Stimulated activated naive CD8-positive, alpha-beta T cell treated with anti-CD3 and anti-CD28 coated beads, Interleukin-15, Interleukin-2, amounts not matched to agents 100 ng/mL and 50 ng/mL, for 24 hours (primary cell): ENCODE measurements at regions not wholly inside any gene's neighbourhood (a gene's known extent, or its start where the extent isn't known, plus 50 kb on each side); places are given as distances from the start of the nearest gene placed in this dataset.
A peak's percentile ranks its signal among the peaks of the same experiment; 100 is the strongest.

Experiments
- H3K27ac Mint-ChIP-seq: one replicate; pipeline ENCODE4 v1.8.0; 2021; ENCODE audit warnings: mild to moderate bottlenecking, mixed read lengths
- H3K27me3 Mint-ChIP-seq: one replicate; pipeline ENCODE4 v1.8.0; 2021; ENCODE audit warnings: mixed read lengths
- H3K36me3 Mint-ChIP-seq: one replicate; pipeline ENCODE4 v1.8.0; 2021; ENCODE audit warnings: low read depth, mixed read lengths
- H3K4me1 Mint-ChIP-seq: one replicate; pipeline ENCODE4 v1.8.0; 2021; ENCODE audit warnings: low read depth, mixed read lengths
- H3K4me3 Mint-ChIP-seq: one replicate; pipeline ENCODE4 v1.8.0; 2021; ENCODE audit warnings: mild to moderate bottlenecking, mixed read lengths
- H3K9me3 Mint-ChIP-seq: one replicate; pipeline ENCODE4 v1.8.0; 2021; ENCODE audit warnings: mixed read lengths

DNA sequence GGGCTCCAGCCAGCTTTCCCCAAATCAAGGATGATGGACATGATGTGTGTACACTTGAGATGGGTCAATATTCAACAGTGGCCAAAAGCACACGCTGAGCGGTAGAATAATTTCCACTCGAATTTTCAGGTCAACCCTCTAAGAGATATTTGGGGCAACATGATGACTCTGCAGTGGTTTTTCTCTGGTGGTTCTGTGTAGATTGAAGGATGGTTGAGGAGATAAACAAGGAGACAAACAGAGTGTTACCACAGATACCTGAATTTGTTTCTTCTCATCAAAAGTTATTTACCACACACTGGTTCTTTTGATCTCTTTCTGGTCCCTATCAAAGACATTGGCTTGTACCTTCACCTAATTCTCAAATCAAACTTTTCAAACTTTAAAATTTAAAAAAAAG is 242.0 kb downstream of the ETS1 start:
- Mint-ChIP-seq H3K9me3 (no peaks in the 10 kb centered on the region), H3K4me1 (peaks cover 95% of the 10 kb centered on the region), H3K27me3 (no peaks in the 10 kb centered on the region), H3K27ac (peak overlapping the region; percentile 76), H3K4me3 (no peak overlapping the region), H3K36me3 (peaks cover 4% of the 10 kb centered on the region)

DNA sequence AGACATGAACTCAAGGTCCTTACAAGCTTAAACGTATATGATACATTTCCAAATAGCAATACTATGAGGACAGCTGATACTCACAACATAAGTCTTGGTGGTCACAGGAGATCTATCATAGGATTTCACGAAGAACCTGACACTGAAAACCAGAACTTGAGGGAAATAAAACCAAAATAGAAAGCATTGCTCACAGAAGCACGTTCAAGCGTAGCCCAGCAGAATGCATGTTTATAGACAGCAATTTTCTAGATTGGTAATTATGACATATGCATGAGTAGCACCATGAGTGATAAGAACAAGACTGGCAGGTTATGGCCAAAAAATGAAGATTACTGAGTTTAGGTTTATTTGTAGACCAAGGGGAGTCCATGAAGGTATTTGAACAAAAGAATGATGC is 243.5 kb downstream of the ETS1 start:
- H3K9me3 Mint-ChIP-seq: no peaks in the 10 kb centered on the region
- H3K36me3 Mint-ChIP-seq: peaks cover 4% of the 10 kb centered on the region
- peaks cover 95% of the 10 kb centered on the region for H3K4me1 Mint-ChIP-seq
- peak overlapping the region; percentile 9 for H3K4me3 Mint-ChIP-seq
- no peaks in the 10 kb centered on the region for H3K27me3 Mint-ChIP-seq
- H3K27ac Mint-ChIP-seq: peak overlapping the region; percentile 78

DNA sequence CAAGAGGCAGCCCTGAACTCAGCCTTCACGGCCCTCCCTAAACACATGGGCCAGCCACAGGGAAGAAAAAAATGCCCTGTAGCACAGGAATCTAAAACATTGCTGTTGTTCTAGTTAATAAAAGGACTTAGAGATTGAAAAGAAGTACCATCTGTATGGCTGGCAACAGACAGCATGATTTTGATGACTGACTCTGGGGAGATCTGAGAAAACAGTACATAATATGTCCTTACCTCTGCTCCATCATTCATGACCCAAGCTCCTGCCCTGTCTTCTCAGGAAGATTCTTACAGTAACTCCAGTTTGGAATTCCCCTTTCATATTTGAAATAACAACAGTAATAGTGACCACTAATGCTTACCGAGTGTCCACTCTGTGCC is 244.2 kb downstream of the ETS1 start:
- H3K4me1 Mint-ChIP-seq: peaks cover 97% of the 10 kb centered on the region
- no peaks in the 10 kb centered on the region for H3K27me3 Mint-ChIP-seq
- H3K36me3 Mint-ChIP-seq: peaks cover 4% of the 10 kb centered on the region
- no peaks in the 10 kb centered on the region for H3K9me3 Mint-ChIP-seq
- peak overlapping the region; percentile 61 for H3K4me3 Mint-ChIP-seq
- peak overlapping the region; percentile 78 for H3K27ac Mint-ChIP-seq

DNA sequence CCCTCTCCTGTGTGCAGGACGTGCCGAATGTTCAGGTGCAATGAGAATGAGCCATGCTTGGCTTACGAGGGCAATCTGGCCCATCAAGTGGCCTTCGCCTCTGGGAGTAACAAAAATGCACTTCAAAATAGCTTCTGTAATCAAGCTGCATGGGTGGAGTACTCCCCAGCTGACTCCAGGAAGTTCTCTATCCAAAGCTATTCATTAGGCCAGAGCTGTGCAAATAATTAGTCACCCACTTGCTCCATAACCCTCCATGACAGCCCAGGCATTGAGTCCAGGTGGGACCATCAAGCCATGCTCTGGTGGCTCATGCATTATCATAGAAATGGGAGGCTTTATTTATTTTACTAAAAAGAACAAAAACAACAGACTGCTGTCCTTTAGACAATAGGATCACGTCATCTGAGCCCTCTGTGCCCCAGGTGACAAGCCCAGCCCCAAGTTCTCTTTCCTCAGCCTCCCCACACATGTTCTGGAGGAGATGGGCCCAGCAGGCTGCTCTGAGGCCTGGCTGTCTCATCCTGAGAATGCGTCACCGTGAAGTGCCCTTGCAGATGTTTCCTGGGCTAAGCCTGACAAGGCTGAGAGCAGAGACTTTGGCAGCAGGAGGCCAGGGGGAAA is 244.7 kb downstream of the ETS1 start:
- Mint-ChIP-seq H3K27me3 (no peaks in the 10 kb centered on the region), H3K27ac (peak overlapping the region; percentile 78), H3K9me3 (no peaks in the 10 kb centered on the region), H3K4me3 (peak overlapping the region; percentile 61), H3K36me3 (peaks cover 4% of the 10 kb centered on the region), H3K4me1 (peaks cover 95% of the 10 kb centered on the region)

DNA sequence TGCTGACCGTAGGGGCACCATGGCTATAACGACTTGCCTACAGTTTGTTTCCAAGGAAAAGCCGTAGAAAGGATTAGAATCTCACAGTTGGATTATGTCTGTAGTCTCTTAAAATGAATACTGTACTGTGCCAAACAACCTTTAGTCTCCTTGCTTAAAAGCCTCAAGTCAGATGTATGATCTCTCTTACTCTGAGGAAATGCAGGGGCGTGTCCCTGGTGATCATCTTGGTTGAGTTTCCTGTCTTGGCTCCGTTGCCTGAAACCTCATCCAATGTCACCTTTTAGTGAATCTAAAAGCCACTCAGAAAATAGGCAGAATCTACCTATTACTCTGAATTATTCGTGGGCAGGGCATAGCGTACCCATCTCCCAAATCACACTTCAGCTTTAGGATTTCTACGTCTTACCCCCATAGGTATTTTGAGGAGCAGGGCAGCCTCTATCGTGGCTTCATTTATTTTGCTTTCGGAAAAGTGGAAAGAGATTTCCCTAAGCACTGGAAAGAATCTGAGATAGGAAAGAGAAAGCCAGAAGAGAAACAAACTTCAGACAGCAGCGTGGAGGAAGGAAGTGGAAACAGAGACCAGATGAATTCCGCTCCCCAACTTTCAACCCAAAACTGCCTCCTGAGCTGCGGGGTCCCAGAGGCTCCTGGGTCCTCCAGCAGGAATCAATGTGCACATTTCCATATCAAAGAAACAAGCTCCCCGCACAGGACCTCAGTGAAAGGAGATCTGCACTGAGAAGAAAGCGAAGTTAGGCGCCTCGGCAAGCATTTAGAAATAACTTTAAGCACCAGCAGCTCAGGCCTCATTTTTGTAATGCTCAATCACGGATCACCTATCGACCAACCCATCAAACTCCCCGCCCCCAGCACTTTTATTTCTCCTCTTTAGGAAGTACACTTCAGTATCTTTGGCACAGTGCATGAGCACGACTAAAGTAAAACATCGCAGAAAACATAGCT is 245.8 kb downstream of the ETS1 start:
- no peaks in the 10 kb centered on the region for H3K27me3 Mint-ChIP-seq
- H3K36me3 Mint-ChIP-seq: peaks cover 4% of the 10 kb centered on the region
- H3K27ac Mint-ChIP-seq: peak overlapping the region; percentile 78
- H3K9me3 Mint-ChIP-seq: no peaks in the 10 kb centered on the region
- peak overlapping the region; percentile 64 for H3K4me3 Mint-ChIP-seq
- peaks cover 85% of the 10 kb centered on the region for H3K4me1 Mint-ChIP-seq

DNA sequence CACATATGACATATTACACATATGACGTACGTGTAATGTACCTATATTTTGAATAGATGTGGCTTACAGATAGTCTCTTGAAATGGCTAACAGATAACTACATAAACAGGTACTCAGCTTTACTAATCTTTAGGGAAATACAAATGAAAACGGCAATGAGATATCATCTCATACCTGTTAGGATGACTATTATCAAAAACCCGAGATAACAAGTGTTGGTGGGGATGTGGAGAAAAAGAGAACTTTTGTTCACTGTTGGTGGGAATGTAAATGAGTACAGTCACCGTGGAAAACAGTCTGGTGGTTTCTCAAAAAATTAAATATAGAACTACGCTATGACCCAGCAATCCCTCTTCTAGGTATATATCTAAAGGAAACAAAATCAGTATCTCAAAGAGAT is 247.6 kb downstream of the ETS1 start:
- peak overlapping the region; percentile 90 for H3K27ac Mint-ChIP-seq
- peaks cover 4% of the 10 kb centered on the region for H3K36me3 Mint-ChIP-seq
- no peak overlapping the region for H3K4me3 Mint-ChIP-seq
- no peaks in the 10 kb centered on the region for H3K9me3 Mint-ChIP-seq
- peaks cover 73% of the 10 kb centered on the region for H3K4me1 Mint-ChIP-seq
- H3K27me3 Mint-ChIP-seq: no peaks in the 10 kb centered on the region

DNA sequence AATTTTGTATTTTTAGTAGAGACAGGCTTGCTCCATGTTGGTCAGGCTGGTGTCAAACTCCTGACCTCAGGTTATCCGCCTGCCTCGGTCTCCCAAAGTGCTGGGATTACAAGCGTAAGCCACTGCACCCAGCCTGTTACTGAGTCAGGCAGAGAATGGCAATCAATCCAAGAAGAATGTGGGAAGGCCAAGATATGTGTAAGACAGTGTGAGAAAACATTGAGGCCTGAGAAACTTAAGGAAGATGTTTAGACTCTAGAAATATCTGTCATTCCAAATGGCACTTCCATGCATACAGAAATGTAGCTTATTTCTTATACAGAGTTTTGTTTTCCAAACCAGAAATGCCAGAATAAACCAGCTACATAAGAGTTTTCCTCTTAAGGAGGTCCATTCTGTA is 248.5 kb downstream of the ETS1 start:
- Mint-ChIP-seq H3K27me3 (no peaks in the 10 kb centered on the region), H3K36me3 (no peaks in the 10 kb centered on the region), H3K9me3 (no peaks in the 10 kb centered on the region), H3K4me1 (peaks cover 73% of the 10 kb centered on the region), H3K4me3 (no peak overlapping the region), H3K27ac (no peak overlapping the region)

DNA sequence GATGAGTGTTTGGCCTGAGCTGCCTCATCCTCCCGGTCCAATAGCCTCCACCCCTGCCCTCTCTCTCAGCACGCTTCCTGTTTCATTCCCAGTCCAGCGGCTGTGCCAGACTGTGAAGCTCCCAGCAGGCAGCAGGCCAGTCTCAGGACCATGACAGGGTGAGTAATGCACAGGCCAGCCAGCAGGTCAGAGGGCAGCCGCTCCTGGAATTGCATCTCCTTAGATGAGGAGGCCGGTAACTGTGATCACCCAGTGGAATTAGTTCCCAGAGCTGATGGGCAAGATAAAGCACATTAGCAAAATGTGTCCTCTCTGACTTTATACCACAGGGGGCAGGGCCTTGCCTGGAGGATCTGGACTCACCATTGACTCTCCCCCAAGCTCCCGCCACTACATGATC is 251.2 kb downstream of the ETS1 start:
- Mint-ChIP-seq H3K4me3 (no peak overlapping the region), H3K9me3 (no peaks in the 10 kb centered on the region), H3K36me3 (no peaks in the 10 kb centered on the region), H3K4me1 (peaks cover 53% of the 10 kb centered on the region), H3K27ac (no peak overlapping the region), H3K27me3 (no peaks in the 10 kb centered on the region)

DNA sequence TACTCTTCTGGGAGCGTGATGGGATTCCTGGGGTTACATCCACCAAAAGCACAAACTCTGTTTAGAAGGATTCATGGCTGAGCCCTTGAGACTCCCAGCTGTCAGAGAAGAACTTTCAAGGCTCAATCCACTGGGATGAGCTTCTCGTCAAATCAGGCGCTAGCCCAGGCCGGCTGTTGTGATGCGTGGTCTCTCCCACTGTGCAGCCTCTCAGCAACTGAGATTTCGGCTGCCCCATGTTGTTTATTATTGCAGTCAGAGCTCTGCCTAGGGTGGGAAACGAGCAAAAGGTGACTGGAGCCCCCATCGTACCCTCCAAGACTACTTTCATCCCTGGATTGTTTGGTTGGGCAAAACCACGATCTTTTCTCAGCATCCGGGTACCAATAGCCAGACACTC is 251.6 kb downstream of the ETS1 start:
- Mint-ChIP-seq H3K4me1 (peaks cover 53% of the 10 kb centered on the region), H3K36me3 (no peaks in the 10 kb centered on the region), H3K27me3 (no peaks in the 10 kb centered on the region), H3K9me3 (no peaks in the 10 kb centered on the region), H3K27ac (no peak overlapping the region), H3K4me3 (no peak overlapping the region)

DNA sequence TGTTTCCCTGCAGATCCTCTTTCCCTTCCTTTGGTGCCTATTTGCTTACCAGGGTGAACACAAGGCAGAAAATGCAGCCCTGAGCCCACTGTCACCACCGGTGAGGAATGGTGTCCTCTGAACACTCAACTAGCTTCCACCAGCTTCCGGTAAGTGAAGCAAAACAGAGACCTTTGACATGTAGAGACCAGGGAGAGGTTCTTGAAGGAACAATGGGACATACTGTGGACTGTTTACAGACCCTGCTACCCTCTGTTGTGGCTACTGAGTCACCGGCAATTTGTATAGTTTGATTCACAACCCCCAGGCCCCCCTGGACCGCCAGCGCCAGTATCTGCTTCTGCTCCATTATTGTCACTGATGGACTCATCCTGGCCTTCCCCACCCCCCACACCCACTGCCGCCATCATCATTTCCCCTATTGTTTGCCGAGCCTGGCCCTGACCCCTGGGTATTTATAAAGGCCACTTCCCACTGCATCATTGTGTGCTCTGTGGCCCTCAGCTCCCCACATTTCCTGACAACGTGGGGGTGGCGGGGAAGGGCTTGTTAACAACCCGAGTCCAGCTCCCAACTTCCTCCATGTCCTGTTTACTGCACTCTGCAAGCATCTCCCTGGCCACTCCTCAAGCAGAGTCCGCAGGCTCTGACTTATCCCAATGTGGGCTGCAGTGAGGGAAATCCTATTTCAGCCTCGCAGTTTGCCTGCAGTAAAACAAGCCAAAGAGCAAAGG is 252.9 kb downstream of the ETS1 start:
- H3K4me1 Mint-ChIP-seq: peaks cover 53% of the 10 kb centered on the region
- H3K36me3 Mint-ChIP-seq: no peaks in the 10 kb centered on the region
- peak overlapping the region; percentile 53 for H3K27ac Mint-ChIP-seq
- H3K9me3 Mint-ChIP-seq: no peaks in the 10 kb centered on the region
- H3K27me3 Mint-ChIP-seq: no peaks in the 10 kb centered on the region
- H3K4me3 Mint-ChIP-seq: no peak overlapping the region

DNA sequence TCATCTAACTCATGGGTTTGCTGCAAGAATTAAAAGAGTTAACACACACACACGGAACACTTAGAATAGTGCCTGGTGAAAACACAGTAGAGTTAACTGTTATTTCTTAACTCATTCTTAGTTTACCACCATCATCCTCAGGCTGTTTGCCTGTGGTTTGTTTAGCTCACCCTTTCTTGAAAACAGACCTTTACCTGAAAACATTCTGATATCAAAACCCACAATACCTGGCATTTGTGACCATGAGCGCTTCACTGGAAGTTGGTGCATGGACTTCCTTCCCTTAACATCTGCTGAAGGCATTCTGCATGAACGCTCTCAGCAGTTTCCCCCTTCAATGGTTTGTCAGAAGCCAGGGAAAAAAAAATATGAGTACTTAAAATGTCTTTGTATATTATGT is 256.0 kb downstream of the ETS1 start:
- Mint-ChIP-seq H3K4me1 (peaks cover 71% of the 10 kb centered on the region), H3K9me3 (no peaks in the 10 kb centered on the region), H3K36me3 (no peaks in the 10 kb centered on the region), H3K27me3 (no peaks in the 10 kb centered on the region), H3K27ac (peak overlapping the region; percentile 57), H3K4me3 (no peak overlapping the region)

DNA sequence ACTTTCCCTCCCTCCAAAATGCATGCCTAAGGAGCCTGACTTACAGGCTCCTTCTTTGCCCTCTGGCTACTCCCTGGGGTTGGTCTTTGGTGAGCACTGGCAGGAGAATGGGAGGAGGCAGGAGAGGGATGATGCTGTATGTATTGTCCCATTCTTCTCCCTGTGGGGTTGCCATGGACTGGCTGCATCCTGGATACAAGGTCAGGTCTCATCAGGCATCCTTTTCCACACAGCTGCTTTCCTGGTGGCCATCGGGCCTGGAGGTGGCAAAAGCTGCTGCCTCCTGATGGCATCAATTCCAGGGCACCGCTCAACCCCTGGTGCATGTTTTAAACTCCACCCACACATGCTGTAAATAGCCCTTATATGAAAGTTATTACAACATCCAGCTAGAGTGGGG is 257.2 kb downstream of the ETS1 start:
- no peak overlapping the region for H3K4me3 Mint-ChIP-seq
- H3K4me1 Mint-ChIP-seq: peaks cover 80% of the 10 kb centered on the region
- H3K9me3 Mint-ChIP-seq: no peaks in the 10 kb centered on the region
- no peaks in the 10 kb centered on the region for H3K27me3 Mint-ChIP-seq
- H3K36me3 Mint-ChIP-seq: no peaks in the 10 kb centered on the region
- H3K27ac Mint-ChIP-seq: peak overlapping the region; percentile 95

DNA sequence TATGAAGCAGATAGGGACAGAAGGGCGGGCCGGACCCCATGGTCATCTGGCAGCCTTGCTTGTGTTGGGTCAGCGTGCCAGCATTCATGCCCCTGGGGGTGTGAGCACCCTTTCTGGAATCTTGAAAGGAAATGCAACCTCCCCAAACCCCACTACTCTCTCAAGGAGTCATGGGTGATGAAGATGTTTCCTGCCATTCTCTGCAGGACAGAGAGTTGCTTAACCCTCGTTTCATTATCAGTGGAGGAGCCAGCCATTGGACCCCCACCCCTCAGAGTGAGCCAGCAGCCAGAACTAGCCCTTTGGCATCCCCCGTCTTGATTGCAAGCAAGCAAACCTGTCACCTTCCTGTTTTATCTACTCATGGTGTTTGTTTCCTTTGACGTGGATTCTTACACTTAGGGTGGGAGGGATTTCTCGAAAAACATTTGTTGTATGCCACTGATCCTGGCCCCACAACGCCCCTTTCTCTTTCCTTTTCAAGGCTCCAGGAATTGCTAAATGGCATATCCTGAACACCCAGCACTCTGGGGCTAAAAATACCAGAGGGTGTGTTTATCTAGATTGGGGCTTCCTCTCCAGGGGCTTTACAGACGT is 258.3 kb downstream of the ETS1 start:
- Mint-ChIP-seq H3K9me3 (no peaks in the 10 kb centered on the region), H3K27me3 (no peaks in the 10 kb centered on the region), H3K4me1 (peaks cover 80% of the 10 kb centered on the region), H3K4me3 (peak overlapping the region; percentile 56), H3K36me3 (no peaks in the 10 kb centered on the region), H3K27ac (peak overlapping the region; percentile 95)

DNA sequence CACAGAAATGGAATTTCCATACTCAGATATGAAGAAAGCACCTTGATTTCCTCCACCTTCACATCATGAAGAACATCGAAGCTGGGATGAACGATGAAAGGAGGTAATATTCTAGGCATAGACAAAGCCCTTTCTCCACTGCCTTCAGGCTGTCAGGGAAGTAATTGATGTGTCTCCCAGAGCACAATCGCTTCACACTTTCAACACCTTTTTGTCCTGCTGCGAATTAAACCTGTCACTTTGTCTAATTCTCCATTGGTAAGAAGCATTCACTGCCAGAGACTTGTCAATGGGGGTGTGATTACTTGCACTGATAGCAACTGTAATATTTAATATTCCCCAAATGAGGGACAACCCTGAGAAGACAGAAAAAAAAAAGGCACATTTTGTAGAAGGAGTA is 260.1 kb downstream of the ETS1 start:
- H3K27me3 Mint-ChIP-seq: no peaks in the 10 kb centered on the region
- peak overlapping the region; percentile 56 for H3K4me3 Mint-ChIP-seq
- no peaks in the 10 kb centered on the region for H3K36me3 Mint-ChIP-seq
- H3K27ac Mint-ChIP-seq: peak overlapping the region; percentile 95
- peaks cover 95% of the 10 kb centered on the region for H3K4me1 Mint-ChIP-seq
- no peaks in the 10 kb centered on the region for H3K9me3 Mint-ChIP-seq

DNA sequence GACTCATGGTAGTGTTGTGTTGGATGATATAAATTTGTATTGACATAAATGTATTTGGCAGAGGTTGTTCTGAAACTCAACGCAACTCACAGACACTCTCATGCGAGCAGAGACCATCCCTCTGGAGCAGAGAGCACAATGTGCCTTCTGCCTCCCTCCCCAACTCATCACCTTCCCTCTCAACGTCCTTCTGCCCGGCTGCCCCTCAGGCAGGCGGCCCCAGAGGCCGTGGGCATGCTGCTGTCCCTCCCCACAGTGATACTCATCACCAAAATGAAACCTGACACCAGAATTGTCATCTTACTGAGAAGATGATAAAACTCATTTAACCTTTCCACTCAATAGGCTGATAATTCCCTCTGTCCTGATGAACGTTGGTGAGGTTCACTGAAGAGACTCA is 260.6 kb downstream of the ETS1 start:
- Mint-ChIP-seq H3K4me3 (peak overlapping the region; percentile 56), H3K27me3 (no peaks in the 10 kb centered on the region), H3K9me3 (no peaks in the 10 kb centered on the region)

More for the DNA sequence above, 260.6 kb downstream of the ETS1 start:
- H3K4me1 Mint-ChIP-seq: peaks cover 100% of the 10 kb centered on the region
- no peaks in the 10 kb centered on the region for H3K36me3 Mint-ChIP-seq
- peak overlapping the region; percentile 95 for H3K27ac Mint-ChIP-seq
